ENCODE measurements at regions not wholly inside any gene's neighbourhood (a gene's known extent, or its start where the extent isn't known, plus 50 kb on each side); places are given as distances from the start of the nearest gene placed in this dataset.

DNA sequence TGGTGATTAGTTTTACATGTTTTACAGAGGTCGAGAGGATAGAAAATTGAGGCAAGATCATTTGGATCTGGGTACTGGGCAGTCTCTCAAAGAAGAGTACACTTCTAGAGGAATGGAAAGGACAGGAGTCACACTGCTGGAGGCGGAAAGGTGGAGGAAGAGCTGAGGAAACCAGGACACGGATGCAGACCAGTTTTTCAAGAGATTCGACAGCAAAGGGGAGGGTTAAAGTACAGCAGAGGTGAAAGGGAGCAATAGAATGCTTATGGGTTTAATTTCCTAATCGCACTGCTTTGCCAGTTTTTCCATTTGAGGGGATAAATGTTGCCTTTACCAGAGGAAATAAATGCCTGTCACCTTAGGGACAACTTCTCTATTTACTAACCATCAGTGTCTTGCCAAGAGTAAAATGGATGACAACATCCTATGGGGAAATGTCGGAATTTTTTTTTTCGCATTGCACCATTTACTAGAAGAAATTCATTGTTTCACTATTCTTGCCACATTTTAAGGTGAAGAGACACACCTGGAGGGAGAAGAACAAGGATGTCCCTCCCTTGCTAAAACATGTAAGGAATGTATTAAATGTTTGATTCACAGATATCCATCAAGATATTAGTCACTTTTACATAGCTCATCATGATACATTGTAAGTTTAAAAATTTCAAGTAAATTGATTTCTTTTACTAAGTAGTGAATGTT lies 226.6 kb downstream of the COL12A1 start:
- TF ChIP-seq POLR2A (IDR thresholded peaks at IDR 0.05; ENCODE audit: low read length) (no peak), GATA1 (IDR thresholded peaks at IDR 0.05; ENCODE audit: low read depth, low read length) (no peak)

Measured in erythroblast (primary cell).